Liver (tissue), 3 donors: ENCODE measurements at regions not wholly inside any gene's neighbourhood (a gene's known extent, or its start where the extent isn't known, plus 50 kb on each side); places are given as distances from the start of the nearest gene placed in this dataset.

Experiments
- FOXA1 ChIP-seq: IDR thresholded peaks from 2 replicates; pipeline ENCODE4 v1.6.1; 2016; ENCODE audit warnings: antibody characterized with exemption
- GABPA ChIP-seq, 2 donors: IDR thresholded peaks in 1 of 2; conservative IDR thresholded peaks in 1 of 2; 2 replicates each; pipeline ENCODE4 v1.6.1; 2016; ENCODE audit warnings: antibody characterized with exemption in 2 of 2, mild to moderate bottlenecking in 1 of 2, moderate library complexity in 1 of 2
- SP1 ChIP-seq: IDR thresholded peaks from 2 replicates; pipeline ENCODE4 v1.6.1; 2018; ENCODE audit warnings: antibody characterized with exemption, mild to moderate bottlenecking
- YY1 ChIP-seq: IDR thresholded peaks from 2 replicates; pipeline ENCODE4 v1.6.1; 2016; ENCODE audit warnings: antibody characterized with exemption, mild to moderate bottlenecking
- TF ChIP-seq, protein P1 (sequence below): fragments of 150-350 bp; IDR thresholded peaks from 2 replicates; pipeline ENCODE4 v1.5.1; 2017; ENCODE audit warnings: improper control_type of control experiment, low read depth, low read length; ENCODE audit not compliant: missing input control
- TF ChIP-seq, protein P2 (sequence below): IDR thresholded peaks from 2 replicates; pipeline ENCODE4 v1.6.1; 2016; ENCODE audit warnings: antibody characterized with exemption, mild to moderate bottlenecking
- donor health status: healthy.
- donor health status: healthy.

DNA sequence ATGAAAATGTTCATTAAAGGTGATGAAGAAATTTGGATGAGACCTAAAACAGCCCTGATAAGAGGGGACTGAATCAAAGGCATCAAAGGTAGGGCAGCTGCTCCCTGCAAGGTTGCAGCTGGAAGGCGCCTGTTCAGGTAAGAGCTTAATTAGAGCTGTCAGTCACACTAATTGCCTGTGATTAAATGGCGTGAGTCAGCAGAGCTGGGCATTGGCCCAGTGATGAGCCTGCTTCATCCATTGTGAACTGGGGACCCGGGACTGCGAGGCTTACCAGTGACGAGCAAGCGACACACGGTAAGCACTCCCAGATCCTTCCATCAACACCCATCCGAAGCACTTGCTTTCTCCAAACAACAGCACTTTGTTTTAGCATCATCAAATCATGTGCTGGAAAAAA, 621.5 kb upstream of the CDH4 start:
- TF ChIP-seq, protein P1, sequence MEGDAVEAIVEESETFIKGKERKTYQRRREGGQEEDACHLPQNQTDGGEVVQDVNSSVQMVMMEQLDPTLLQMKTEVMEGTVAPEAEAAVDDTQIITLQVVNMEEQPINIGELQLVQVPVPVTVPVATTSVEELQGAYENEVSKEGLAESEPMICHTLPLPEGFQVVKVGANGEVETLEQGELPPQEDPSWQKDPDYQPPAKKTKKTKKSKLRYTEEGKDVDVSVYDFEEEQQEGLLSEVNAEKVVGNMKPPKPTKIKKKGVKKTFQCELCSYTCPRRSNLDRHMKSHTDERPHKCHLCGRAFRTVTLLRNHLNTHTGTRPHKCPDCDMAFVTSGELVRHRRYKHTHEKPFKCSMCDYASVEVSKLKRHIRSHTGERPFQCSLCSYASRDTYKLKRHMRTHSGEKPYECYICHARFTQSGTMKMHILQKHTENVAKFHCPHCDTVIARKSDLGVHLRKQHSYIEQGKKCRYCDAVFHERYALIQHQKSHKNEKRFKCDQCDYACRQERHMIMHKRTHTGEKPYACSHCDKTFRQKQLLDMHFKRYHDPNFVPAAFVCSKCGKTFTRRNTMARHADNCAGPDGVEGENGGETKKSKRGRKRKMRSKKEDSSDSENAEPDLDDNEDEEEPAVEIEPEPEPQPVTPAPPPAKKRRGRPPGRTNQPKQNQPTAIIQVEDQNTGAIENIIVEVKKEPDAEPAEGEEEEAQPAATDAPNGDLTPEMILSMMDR = no peak
- TF ChIP-seq YY1 (no peak), GABPA (IDR thresholded peaks at IDR 0.05 in 1 of 2, conservative IDR thresholded peaks at IDR 0.05 in 1 of 2) (no peak), FOXA1 (no peak), SP1 (no peak)
- TF ChIP-seq, protein P2, sequence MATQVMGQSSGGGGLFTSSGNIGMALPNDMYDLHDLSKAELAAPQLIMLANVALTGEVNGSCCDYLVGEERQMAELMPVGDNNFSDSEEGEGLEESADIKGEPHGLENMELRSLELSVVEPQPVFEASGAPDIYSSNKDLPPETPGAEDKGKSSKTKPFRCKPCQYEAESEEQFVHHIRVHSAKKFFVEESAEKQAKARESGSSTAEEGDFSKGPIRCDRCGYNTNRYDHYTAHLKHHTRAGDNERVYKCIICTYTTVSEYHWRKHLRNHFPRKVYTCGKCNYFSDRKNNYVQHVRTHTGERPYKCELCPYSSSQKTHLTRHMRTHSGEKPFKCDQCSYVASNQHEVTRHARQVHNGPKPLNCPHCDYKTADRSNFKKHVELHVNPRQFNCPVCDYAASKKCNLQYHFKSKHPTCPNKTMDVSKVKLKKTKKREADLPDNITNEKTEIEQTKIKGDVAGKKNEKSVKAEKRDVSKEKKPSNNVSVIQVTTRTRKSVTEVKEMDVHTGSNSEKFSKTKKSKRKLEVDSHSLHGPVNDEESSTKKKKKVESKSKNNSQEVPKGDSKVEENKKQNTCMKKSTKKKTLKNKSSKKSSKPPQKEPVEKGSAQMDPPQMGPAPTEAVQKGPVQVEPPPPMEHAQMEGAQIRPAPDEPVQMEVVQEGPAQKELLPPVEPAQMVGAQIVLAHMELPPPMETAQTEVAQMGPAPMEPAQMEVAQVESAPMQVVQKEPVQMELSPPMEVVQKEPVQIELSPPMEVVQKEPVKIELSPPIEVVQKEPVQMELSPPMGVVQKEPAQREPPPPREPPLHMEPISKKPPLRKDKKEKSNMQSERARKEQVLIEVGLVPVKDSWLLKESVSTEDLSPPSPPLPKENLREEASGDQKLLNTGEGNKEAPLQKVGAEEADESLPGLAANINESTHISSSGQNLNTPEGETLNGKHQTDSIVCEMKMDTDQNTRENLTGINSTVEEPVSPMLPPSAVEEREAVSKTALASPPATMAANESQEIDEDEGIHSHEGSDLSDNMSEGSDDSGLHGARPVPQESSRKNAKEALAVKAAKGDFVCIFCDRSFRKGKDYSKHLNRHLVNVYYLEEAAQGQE = no peak
